ENCODE measurements at regions not wholly inside any gene's neighbourhood (a gene's known extent, or its start where the extent isn't known, plus 50 kb on each side); places are given as distances from the start of the nearest gene placed in this dataset.

DNA sequence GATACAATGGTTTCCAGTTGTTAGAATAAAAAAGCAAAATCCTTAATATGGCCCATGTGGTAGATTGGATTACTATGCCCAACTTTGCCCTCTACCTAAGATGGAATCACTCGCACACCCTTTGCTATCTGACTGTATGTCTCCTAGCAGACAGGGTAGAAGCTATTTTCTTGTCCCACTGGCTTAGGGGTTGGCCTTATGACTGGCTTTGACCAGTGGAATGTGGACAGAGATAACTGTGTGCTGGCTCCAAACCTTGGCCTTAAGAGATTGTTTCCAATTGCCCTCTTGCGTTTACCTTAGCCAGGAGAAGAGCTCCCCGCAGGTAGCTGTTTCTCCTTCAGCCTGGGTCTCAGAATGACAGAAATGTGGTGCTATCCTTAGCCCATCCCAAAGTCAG is 355.9 kb downstream of the BCOR start:
- DNase-seq (ENCODE audit: low spot score) = no peak
- TF ChIP-seq CTCF (IDR thresholded peaks at IDR 0.05) = no peak
- H3K4me1 ChIP-seq (ENCODE audit: control insufficient read depth in 1 of 2, low read depth in 2 of 2) = no peaks in the 10 kb centered on the region
- H3K27me3 ChIP-seq (replicated peaks; ENCODE audit: insufficient read depth) = no peaks in the 10 kb centered on the region
- ATAC-seq (ENCODE audit: insufficient number of reproducible peaks, low FRiP score, low read depth) = no peak
- H3K27ac ChIP-seq = no peak overlapping the region
- H3K36me3 ChIP-seq = no peaks in the 10 kb centered on the region
- no peaks in the 10 kb centered on the region for H3K9me3 ChIP-seq
- no peak overlapping the region for H3K4me3 ChIP-seq

DNA sequence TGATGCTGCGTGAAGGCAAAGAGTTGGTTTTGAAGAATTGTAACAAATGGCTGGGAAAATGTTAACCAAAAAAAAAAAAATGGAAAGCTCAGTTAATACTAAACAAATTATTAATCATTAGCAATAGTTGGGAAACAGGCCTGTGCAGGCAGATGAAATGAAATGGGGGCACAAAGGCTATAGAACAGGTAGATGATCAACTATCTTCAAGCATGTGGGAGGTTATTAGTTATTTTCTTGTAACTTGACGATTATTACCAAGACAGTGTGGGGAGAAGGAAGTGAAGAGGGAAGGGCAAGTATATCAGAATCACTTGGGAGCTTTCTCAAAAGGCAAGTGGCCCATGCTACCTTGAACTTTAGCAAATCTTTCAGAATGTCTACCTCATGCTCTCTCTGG is 351.9 kb downstream of the BCOR start:
- no peaks in the 10 kb centered on the region for H3K27me3 ChIP-seq (replicated peaks; ENCODE audit: insufficient read depth)
- H3K9me3 ChIP-seq = no peaks in the 10 kb centered on the region
- DNase-seq (ENCODE audit: low spot score) (no peak), ATAC-seq (ENCODE audit: insufficient number of reproducible peaks, low FRiP score, low read depth) (no peak)
- H3K27ac ChIP-seq = no peak overlapping the region
- no peak overlapping the region for H3K4me3 ChIP-seq
- TF ChIP-seq CTCF (IDR thresholded peaks at IDR 0.05) = no peak
- no peaks in the 10 kb centered on the region for H3K36me3 ChIP-seq
- H3K4me1 ChIP-seq (ENCODE audit: control insufficient read depth in 1 of 2, low read depth in 2 of 2) = peaks cover 7 to 19% of the 10 kb centered on the region in 2 donors

DNA sequence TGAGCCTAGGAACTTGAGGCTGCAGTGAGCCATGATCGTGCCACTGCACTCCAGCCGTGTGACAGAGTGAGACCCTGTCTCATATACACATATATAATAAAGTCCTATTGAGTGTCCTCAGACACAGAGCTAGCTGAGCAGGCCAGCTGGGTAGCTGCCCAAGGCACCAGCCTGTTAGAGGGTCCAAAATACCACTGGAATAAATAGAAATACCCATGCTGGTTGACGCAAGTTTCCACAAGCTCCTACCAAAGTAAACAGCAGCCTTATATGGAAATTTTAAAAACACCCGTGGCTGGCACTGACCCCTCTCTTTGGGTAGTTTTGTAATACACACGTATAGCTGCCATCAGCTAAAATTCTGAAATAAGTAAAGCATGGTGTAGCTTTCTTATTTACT is 348.6 kb downstream of the BCOR start:
- H3K27me3 ChIP-seq (replicated peaks; ENCODE audit: insufficient read depth) = no peaks in the 10 kb centered on the region
- H3K36me3 ChIP-seq = no peaks in the 10 kb centered on the region
- H3K9me3 ChIP-seq = no peaks in the 10 kb centered on the region
- DNase-seq (ENCODE audit: low spot score) (no peak), ATAC-seq (ENCODE audit: insufficient number of reproducible peaks, low FRiP score, low read depth) (peak; percentile 79)
- no peak for TF ChIP-seq CTCF (IDR thresholded peaks at IDR 0.05)
- H3K4me3 ChIP-seq = no peak overlapping the region
- peak overlapping the region; percentile 47 to 52 for H3K27ac ChIP-seq
- H3K4me1 ChIP-seq (ENCODE audit: control insufficient read depth in 1 of 2, low read depth in 2 of 2) = peaks cover 7 to 29% of the 10 kb centered on the region in 2 donors

DNA sequence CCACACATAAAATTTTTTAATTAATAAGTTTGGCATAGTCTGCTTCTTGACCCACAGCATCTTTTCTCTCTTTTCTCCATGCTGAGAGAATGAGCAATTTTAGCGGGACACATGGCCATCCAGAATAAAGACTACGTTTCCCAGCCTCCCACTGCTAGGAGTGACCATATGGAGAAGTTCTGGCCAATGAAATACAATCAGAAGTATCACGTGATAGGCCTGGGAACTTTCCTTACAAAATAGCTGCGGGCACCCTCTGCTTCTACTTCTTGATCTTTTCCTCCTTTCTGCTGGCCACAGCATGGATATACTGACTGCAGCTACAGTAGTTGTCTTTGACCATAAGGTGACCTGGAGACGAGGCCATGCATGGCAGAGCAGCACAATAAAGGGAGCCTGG is 348.0 kb downstream of the BCOR start:
- peak overlapping the region in 1 of 2 donors; percentile 52 for H3K27ac ChIP-seq
- ATAC-seq (ENCODE audit: insufficient number of reproducible peaks, low FRiP score, low read depth) (no peak), DNase-seq (ENCODE audit: low spot score) (no peak)
- no peaks in the 10 kb centered on the region for H3K36me3 ChIP-seq
- no peak for TF ChIP-seq CTCF (IDR thresholded peaks at IDR 0.05)
- peaks cover 7 to 30% of the 10 kb centered on the region in 2 donors for H3K4me1 ChIP-seq (ENCODE audit: control insufficient read depth in 1 of 2, low read depth in 2 of 2)
- no peaks in the 10 kb centered on the region for H3K9me3 ChIP-seq
- H3K27me3 ChIP-seq (replicated peaks; ENCODE audit: insufficient read depth) = no peaks in the 10 kb centered on the region
- no peak overlapping the region for H3K4me3 ChIP-seq

- H3K27me3 ChIP-seq (replicated peaks; ENCODE audit: insufficient read depth) = no peaks in the 10 kb centered on the region
- no peak for TF ChIP-seq CTCF (IDR thresholded peaks at IDR 0.05)
- no peak overlapping the region for H3K4me3 ChIP-seq
- H3K36me3 ChIP-seq = no peaks in the 10 kb centered on the region
- ATAC-seq (ENCODE audit: insufficient number of reproducible peaks, low FRiP score, low read depth) = no peak
- no peaks in the 10 kb centered on the region for H3K9me3 ChIP-seq
- peak overlapping the region in 1 of 2 donors; percentile 52 for H3K27ac ChIP-seq
- peaks cover 11 to 36% of the 10 kb centered on the region in 2 donors for H3K4me1 ChIP-seq (ENCODE audit: control insufficient read depth in 1 of 2, low read depth in 2 of 2)
- DNase-seq (ENCODE audit: low spot score) = no peak
These were observed 347.4 kb downstream of the BCOR start for GRCh38 chrX:39750256-39750790.
